Smooth muscle cell (in vitro differentiated cells): ENCODE measurements at regions not wholly inside any gene's neighbourhood (a gene's known extent, or its start where the extent isn't known, plus 50 kb on each side); places are given as distances from the start of the nearest gene placed in this dataset.

Source experiments
- DNase-seq: peaks from one replicate; lab custom pipeline; 2025; ENCODE audit not compliant: unreplicated experiment; lab: John Stamatoyannopoulos, UW
- H2AFZ ChIP-seq: fragments of 200-600 bp; sonication (generic); 2 replicates; pipeline ENCODE4 v1.6.0; 2016; ENCODE audit warnings: antibody characterized with exemption, low read depth, mild to moderate bottlenecking
- H3F3A ChIP-seq: fragments of 200-600 bp; sonication (generic); 2 replicates; pipeline ENCODE4 v1.6.0; 2017; ENCODE audit warnings: antibody characterized with exemption, low read depth
- H3K27ac ChIP-seq: fragments of 200-600 bp; sonication (generic); 2 replicates; pipeline ENCODE4 v1.5.1; 2016; ENCODE audit warnings: low read depth, mild to moderate bottlenecking
- H3K27me3 ChIP-seq: fragments of 200-600 bp; sonication (generic); 2 replicates; pipeline ENCODE4 v1.6.1; 2016; ENCODE audit warnings: low read depth, mild to moderate bottlenecking
- H3K36me3 ChIP-seq: fragments of 200-600 bp; sonication (generic); 2 replicates; pipeline ENCODE4 v1.5.1; 2016; ENCODE audit warnings: low read depth
- H3K4me1 ChIP-seq: fragments of 200-600 bp; sonication (generic); 2 replicates; pipeline ENCODE4 v1.5.1; 2016; ENCODE audit warnings: low read depth
- H3K4me2 ChIP-seq: fragments of 200-600 bp; sonication (generic); 2 replicates; pipeline ENCODE4 v1.6.0; 2016; ENCODE audit warnings: mild to moderate bottlenecking
- H3K4me3 ChIP-seq: fragments of 200-600 bp; sonication (generic); 2 replicates; pipeline ENCODE4 v1.5.1; 2016; ENCODE audit warnings: mild to moderate bottlenecking
- H3K79me2 ChIP-seq: fragments of 200-600 bp; sonication (generic); 2 replicates; pipeline ENCODE4 v1.6.0; 2016; ENCODE audit warnings: low read depth, mild to moderate bottlenecking
- H3K9ac ChIP-seq: fragments of 200-600 bp; sonication (generic); 2 replicates; pipeline ENCODE4 v1.6.0; 2016; ENCODE audit warnings: low read depth
- H3K9me3 ChIP-seq: fragments of 200-600 bp; sonication (generic); replicated peaks from 2 replicates; pipeline ENCODE4 v1.5.1; 2016; ENCODE audit warnings: low read depth
- H4K20me1 ChIP-seq: fragments of 200-600 bp; sonication (generic); 2 replicates; pipeline ENCODE4 v1.6.0; 2016; ENCODE audit warnings: low read depth
- CTCF ChIP-seq: fragments of 200-600 bp; sonication (generic); IDR thresholded peaks from 2 replicates; pipeline ENCODE4 v1.5.1; 2017; ENCODE audit warnings: borderline replicate concordance, mild to moderate bottlenecking, antibody characterized with exemption; ENCODE audit not compliant: insufficient read depth, poor library complexity, severe bottlenecking
- WGBS: methylation state at CpG from one replicate; pipeline ENCODE4 v1.1.7; 2016; ENCODE audit warnings: low lambda C conversion rate; 5-methylcytosine and 5-hydroxymethylcytosine counted together

- Histone ChIP-seq H3K9ac (no peak overlapping the region), H3K27ac (no peak overlapping the region), H3K4me1 (no peaks in the 10 kb centered on the region), H3K79me2 (no peaks in the 10 kb centered on the region), H3K9me3 (no peaks in the 10 kb centered on the region), H3K27me3 (no peaks in the 10 kb centered on the region), H2AFZ (no peak overlapping the region), H3K4me3 (no peak overlapping the region), H4K20me1 (no peaks in the 10 kb centered on the region), H3K4me2 (no peak overlapping the region), H3F3A (no peaks in the 10 kb centered on the region), H3K36me3 (no peaks in the 10 kb centered on the region)
- no peak for DNase-seq
- WGBS: 77% methylated on average over 2 of the region's 2 CpGs
- no peak for TF ChIP-seq CTCF
These were observed 448.5 kb downstream of the PRDM2 start for GRCh38 chr1:14148526-14148925.

GRCh38 chr1:14149431-14149830 is 449.1 kb upstream of the KAZN start:
- H2AFZ ChIP-seq: no peak overlapping the region
- no peaks in the 10 kb centered on the region for H3K79me2 ChIP-seq
- H3K9me3 ChIP-seq: no peaks in the 10 kb centered on the region
- H3K9ac ChIP-seq: no peak overlapping the region
- no peaks in the 10 kb centered on the region for H3F3A ChIP-seq
- H4K20me1 ChIP-seq: no peaks in the 10 kb centered on the region
- no peak overlapping the region for H3K4me3 ChIP-seq
- WGBS: 87% methylated on average over 7 of the region's 7 CpGs
- TF ChIP-seq CTCF: no peak
- no peak for DNase-seq
- H3K27me3 ChIP-seq: no peaks in the 10 kb centered on the region
- H3K36me3 ChIP-seq: no peaks in the 10 kb centered on the region
- H3K27ac ChIP-seq: no peak overlapping the region
- no peaks in the 10 kb centered on the region for H3K4me1 ChIP-seq
- no peak overlapping the region for H3K4me2 ChIP-seq

- 97% methylated on average over 4 of the region's 4 CpGs for WGBS
- H3K4me1 ChIP-seq: no peaks in the 10 kb centered on the region
- H3K9me3 ChIP-seq: peaks cover 4% of the 10 kb centered on the region
- no peaks in the 10 kb centered on the region for H3K79me2 ChIP-seq
- H2AFZ ChIP-seq: no peak overlapping the region
- H3F3A ChIP-seq: no peaks in the 10 kb centered on the region
- no peak for DNase-seq
- no peak overlapping the region for H3K4me3 ChIP-seq
- H3K36me3 ChIP-seq: no peaks in the 10 kb centered on the region
- TF ChIP-seq CTCF: no peak
- no peak overlapping the region for H3K4me2 ChIP-seq
- H3K9ac ChIP-seq: no peak overlapping the region
- H3K27ac ChIP-seq: no peak overlapping the region
- no peaks in the 10 kb centered on the region for H4K20me1 ChIP-seq
- H3K27me3 ChIP-seq: no peaks in the 10 kb centered on the region
These were observed 441.9 kb upstream of the KAZN start for GRCh38 chr1:14156543-14156942.

- Histone ChIP-seq H4K20me1 (no peaks in the 10 kb centered on the region), H2AFZ (no peak overlapping the region), H3K4me2 (no peak overlapping the region), H3K4me3 (no peak overlapping the region), H3K27ac (no peak overlapping the region), H3K27me3 (no peaks in the 10 kb centered on the region), H3K9me3 (peaks cover 4% of the 10 kb centered on the region), H3F3A (no peaks in the 10 kb centered on the region), H3K79me2 (no peaks in the 10 kb centered on the region), H3K9ac (no peak overlapping the region), H3K36me3 (no peaks in the 10 kb centered on the region), H3K4me1 (no peaks in the 10 kb centered on the region)
- no peak for TF ChIP-seq CTCF
- 37% methylated on average over 2 of the region's 2 CpGs for WGBS
- DNase-seq: no peak
These were observed 437.7 kb upstream of the KAZN start for GRCh38 chr1:14160781-14161180.
